GM12872 (cell line): ENCODE measurements at regions not wholly inside any gene's neighbourhood (a gene's known extent, or its start where the extent isn't known, plus 50 kb on each side); places are given as distances from the start of the nearest gene placed in this dataset.

ENCODE experiments used
- TF ChIP-seq, protein P1 (sequence below): IDR thresholded peaks from 3 replicates; pipeline ENCODE4 v1.5.1; 2011; ENCODE audit warnings: low read depth, mild to moderate bottlenecking, low read length, moderate library complexity; ENCODE audit not compliant: insufficient read depth

DNA sequence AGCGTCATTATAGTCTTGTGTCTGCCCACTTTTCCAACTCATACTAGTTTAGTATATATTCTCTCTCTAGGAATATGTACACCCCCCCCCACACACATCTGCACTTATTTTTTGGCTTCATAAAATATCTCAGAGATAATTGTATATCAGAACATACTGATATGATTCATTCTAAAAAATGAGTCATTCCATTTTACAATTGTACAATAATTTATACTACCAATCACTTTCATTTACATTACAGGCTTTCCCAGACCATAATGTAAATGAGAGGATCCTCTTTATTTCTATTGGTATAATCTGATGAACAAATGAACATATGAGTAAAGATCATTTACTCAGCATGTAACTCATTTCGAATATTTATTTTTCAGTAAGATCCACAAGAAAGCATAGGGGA, 1842.9 kb upstream of the C9orf72 start:
- TF ChIP-seq, protein P1, sequence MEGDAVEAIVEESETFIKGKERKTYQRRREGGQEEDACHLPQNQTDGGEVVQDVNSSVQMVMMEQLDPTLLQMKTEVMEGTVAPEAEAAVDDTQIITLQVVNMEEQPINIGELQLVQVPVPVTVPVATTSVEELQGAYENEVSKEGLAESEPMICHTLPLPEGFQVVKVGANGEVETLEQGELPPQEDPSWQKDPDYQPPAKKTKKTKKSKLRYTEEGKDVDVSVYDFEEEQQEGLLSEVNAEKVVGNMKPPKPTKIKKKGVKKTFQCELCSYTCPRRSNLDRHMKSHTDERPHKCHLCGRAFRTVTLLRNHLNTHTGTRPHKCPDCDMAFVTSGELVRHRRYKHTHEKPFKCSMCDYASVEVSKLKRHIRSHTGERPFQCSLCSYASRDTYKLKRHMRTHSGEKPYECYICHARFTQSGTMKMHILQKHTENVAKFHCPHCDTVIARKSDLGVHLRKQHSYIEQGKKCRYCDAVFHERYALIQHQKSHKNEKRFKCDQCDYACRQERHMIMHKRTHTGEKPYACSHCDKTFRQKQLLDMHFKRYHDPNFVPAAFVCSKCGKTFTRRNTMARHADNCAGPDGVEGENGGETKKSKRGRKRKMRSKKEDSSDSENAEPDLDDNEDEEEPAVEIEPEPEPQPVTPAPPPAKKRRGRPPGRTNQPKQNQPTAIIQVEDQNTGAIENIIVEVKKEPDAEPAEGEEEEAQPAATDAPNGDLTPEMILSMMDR, result no peak

DNA sequence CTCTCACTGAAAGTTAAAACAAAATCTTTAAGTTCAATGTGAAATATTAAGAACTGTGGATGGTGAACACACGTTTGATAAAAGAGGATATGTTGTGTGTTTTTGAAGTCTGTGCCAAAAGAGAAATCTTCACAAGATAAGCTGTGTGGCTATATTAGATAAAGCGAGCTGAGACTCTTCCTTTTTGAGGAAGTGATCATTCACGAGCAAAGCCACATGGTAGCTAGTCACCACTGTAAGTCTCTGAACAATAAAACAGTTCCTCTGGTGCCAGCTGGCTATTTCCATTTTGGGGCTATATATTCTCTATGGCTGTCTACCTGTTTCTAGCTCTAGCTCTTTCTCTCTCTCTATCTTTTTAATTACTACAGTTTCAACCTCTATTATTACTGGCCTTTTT, 1849.2 kb upstream of the C9orf72 start:
- TF ChIP-seq, protein P1, result no peak

DNA sequence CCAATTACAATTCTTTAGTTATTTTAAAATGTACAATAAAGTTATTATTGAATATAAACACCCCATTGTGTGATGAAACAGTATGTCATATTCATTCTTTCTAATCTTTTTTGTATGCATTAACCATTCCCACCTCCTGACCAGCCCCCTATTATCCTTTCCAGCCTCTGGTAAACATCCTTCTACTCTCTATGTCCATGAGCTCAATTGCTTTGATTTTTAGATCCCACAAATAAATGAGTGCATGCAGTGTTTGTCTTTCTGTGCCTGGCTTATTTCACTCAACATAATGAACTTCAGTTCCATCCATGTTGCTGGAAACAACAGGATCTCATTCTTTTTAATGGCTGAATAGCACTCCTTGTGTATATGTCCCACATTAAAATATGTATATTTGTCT, 1858.9 kb upstream of the C9orf72 start:
- TF ChIP-seq, protein P1, result no peak

DNA sequence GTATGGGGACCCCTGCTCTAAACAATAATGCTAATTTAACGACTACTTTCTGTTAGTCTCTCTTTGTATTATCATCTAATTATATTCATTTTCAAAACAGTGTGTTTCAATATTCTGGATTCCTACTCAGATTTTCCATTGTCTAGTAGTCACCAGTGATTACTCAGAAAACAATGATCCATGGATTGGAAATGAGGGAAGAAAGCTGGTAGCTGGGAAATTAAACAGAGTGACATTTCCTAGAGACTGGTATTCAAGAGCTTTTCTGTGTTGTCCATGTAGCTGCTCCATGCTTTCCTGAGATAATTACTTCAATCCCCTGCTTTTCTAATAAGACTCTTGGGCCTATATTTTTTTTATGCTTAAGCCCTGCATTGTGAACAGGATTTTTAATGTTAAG, 1862.1 kb upstream of the C9orf72 start:
- TF ChIP-seq, protein P1, result no peak

DNA sequence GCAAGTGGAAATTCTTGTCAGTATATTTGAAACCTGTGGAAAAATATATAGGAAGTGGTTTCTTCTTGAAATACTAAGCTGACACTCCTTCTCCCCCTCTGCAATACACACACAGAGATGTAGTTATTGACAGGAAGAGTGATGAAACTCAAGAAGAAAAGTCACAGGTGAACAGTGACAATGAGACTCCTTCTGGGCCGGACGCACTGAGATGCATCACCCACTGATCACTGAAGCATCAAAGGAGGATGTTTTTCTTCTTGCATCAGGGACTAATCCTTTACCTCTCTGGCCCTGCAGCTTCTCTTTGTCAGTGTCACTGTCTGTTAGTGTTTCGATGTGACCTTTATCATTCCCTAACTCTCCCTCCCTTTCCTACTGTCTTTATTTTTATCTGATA, 1864.2 kb upstream of the C9orf72 start:
- TF ChIP-seq, protein P1, result no peak

DNA sequence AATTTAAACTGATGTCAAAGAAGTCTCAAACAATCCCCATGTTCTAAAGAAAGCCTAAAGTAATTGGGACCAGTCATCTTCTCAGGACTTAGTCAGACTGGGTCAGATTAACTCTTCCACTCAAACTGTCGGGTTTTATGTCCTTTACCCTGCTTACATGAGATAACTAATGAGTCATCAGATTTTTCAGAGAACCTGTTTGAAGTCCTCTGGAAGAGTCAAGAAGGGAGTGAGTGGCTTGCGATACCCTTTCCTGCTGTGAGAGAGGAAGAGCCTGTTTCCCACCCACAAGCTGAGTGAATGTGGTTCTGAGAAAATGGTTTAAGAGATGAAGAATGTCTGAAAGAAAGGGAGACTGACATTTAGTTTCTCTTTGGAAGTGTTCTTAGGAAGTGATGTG, 1866.7 kb upstream of the C9orf72 start:
- TF ChIP-seq, protein P1, result no peak

DNA sequence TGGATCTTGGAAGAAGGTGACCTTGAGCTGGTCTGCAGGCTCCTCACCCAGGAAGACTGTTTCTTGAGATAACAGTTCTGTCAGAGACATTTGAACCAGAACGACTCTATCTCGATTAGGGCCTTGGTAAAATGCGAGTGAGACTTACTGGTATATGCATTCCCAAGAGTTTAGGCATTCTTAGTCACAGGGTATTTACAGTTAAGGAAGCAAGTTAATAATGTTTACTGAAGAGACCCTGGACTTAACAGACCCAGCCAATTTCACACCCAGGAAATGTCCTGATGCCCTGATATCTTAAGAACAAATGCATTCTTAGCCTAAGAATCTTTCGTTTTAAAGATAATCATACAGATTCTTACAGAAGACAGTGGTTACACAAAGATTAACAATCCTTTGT, 1867.2 kb upstream of the C9orf72 start:
- TF ChIP-seq, protein P1, result no peak

DNA sequence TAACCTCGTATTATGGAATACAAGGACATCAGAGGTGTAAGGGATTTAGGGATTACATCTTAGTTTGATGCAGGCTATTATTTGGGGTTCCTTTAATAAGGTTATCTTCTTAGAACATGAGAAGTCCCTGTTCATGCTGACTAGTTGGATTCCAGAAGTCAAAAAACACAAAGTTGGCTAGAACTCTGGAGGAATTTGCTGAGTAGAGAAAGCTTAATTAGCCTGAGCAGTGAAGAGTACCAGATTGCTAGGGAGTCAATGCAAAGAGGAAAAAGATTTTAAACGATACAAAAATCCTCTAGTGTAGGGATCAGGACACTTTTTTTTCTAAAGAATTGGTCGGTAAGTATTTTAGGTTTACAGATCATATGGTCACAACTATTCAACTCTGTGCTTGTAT, 1872.5 kb upstream of the C9orf72 start:
- TF ChIP-seq, protein P1, result no peak
